BE2C (cell line): ENCODE measurements at regions not wholly inside any gene's neighbourhood (a gene's known extent, or its start where the extent isn't known, plus 50 kb on each side); places are given as distances from the start of the nearest gene placed in this dataset.

Source experiments
- DNase-seq: peaks from one replicate; pipeline ENCODE4 v3.0.0-alpha.2; 2020
- H3K27me3 ChIP-seq: fragments of 250-450 bp; sonication (Bioruptor Pico); 2 replicates; pipeline ENCODE4 v1.5.1; 2020; ENCODE audit warnings: mild to moderate bottlenecking
- H3K36me3 ChIP-seq: fragments of 250-450 bp; sonication (Bioruptor Pico); 2 replicates; pipeline ENCODE4 v1.5.1; 2020; ENCODE audit warnings: mild to moderate bottlenecking
- H3K4me1 ChIP-seq: fragments of 250-450 bp; sonication (Bioruptor Pico); 2 replicates; pipeline ENCODE4 v1.5.1; 2020
- H3K4me3 ChIP-seq: 2 replicates; pipeline ENCODE4 v1.5.1; 2011; ENCODE audit warnings: low read depth, low read length
- H3K9me3 ChIP-seq: fragments of 250-450 bp; sonication (Bioruptor Pico); 2 replicates; pipeline ENCODE4 v1.5.1; 2020
- CTCF ChIP-seq: IDR thresholded peaks from 2 replicates; pipeline ENCODE4 v1.5.1; 2012; ENCODE audit warnings: mild to moderate bottlenecking, low read depth, low read length

GRCh38 chr4:111228396-111228795 is 605.5 kb upstream of the PITX2 start:
- H3K9me3 ChIP-seq = no peaks in the 10 kb centered on the region
- TF ChIP-seq CTCF = no peak
- H3K4me3 ChIP-seq = no peak overlapping the region
- DNase-seq = no peak
- H3K36me3 ChIP-seq = no peaks in the 10 kb centered on the region
- peaks cover 9% of the 10 kb centered on the region for H3K4me1 ChIP-seq
- no peaks in the 10 kb centered on the region for H3K27me3 ChIP-seq

- TF ChIP-seq CTCF = no peak
- H3K36me3 ChIP-seq = no peaks in the 10 kb centered on the region
- no peak for DNase-seq
- no peaks in the 10 kb centered on the region for H3K9me3 ChIP-seq
- peaks cover 9% of the 10 kb centered on the region for H3K4me1 ChIP-seq
- H3K27me3 ChIP-seq = no peaks in the 10 kb centered on the region
- H3K4me3 ChIP-seq = no peak overlapping the region
Observed at GRCh38 chr4:111228874-111229273, 606.0 kb upstream of the PITX2 start.

GRCh38 chr4:111230265-111230664 is 607.4 kb upstream of the PITX2 start:
- DNase-seq = no peak
- no peak for TF ChIP-seq CTCF

GRCh38 chr4:111231281-111231680 is 608.4 kb upstream of the PITX2 start:
- no peak overlapping the region for H3K4me3 ChIP-seq
- no peaks in the 10 kb centered on the region for H3K9me3 ChIP-seq
- H3K4me1 ChIP-seq = peaks cover 9% of the 10 kb centered on the region
- H3K27me3 ChIP-seq = no peaks in the 10 kb centered on the region
- no peak for TF ChIP-seq CTCF
- DNase-seq = no peak
- H3K36me3 ChIP-seq = no peaks in the 10 kb centered on the region

More at GRCh38 chr4:111230265-111230664, 607.4 kb upstream of the PITX2 start:
- Histone ChIP-seq H3K27me3 (no peaks in the 10 kb centered on the region), H3K4me1 (peaks cover 9% of the 10 kb centered on the region), H3K36me3 (no peaks in the 10 kb centered on the region), H3K9me3 (no peaks in the 10 kb centered on the region), H3K4me3 (no peak overlapping the region)

GRCh38 chr4:111234939-111235338 is 612.1 kb upstream of the PITX2 start:
- no peaks in the 10 kb centered on the region for H3K36me3 ChIP-seq
- H3K9me3 ChIP-seq = no peaks in the 10 kb centered on the region
- H3K4me1 ChIP-seq = peaks cover 9% of the 10 kb centered on the region
- H3K4me3 ChIP-seq = no peak overlapping the region
- no peak for DNase-seq
- H3K27me3 ChIP-seq = no peaks in the 10 kb centered on the region
- TF ChIP-seq CTCF = no peak

- no peak for DNase-seq
- Histone ChIP-seq H3K4me1 (no peaks in the 10 kb centered on the region), H3K9me3 (no peaks in the 10 kb centered on the region), H3K27me3 (no peaks in the 10 kb centered on the region), H3K36me3 (no peaks in the 10 kb centered on the region), H3K4me3 (no peak overlapping the region)
- TF ChIP-seq CTCF = no peak
Observed at GRCh38 chr4:111263836-111264235, 641.0 kb upstream of the PITX2 start.
